H9 (cell line): ENCODE measurements at regions not wholly inside any gene's neighbourhood (a gene's known extent, or its start where the extent isn't known, plus 50 kb on each side); places are given as distances from the start of the nearest gene placed in this dataset.

ENCODE experiments used
- DNase-seq: peaks from one replicate; pipeline ENCODE4 v3.0.0-alpha.2; 2017
- H2AFZ ChIP-seq: one replicate; pipeline ENCODE4 v1.6.1; 2013; ENCODE audit warnings: mild to moderate bottlenecking, low read length, control low read depth, moderate library complexity
- H2AK5ac ChIP-seq: 2 replicates; pipeline ENCODE4 v1.6.1; 2013; ENCODE audit warnings: low read length, control low read depth, mixed read lengths; ENCODE audit not compliant: insufficient read length
- H2BK120ac ChIP-seq: one replicate; pipeline ENCODE4 v1.6.1; 2013; ENCODE audit warnings: low read depth, mild to moderate bottlenecking, low read length, control low read depth, inconsistent platforms; ENCODE audit not compliant: poor library complexity, severe bottlenecking
- H2BK12ac ChIP-seq: 2 replicates; pipeline ENCODE4 v1.6.1; 2013; ENCODE audit warnings: low read length, control low read depth, mixed read lengths, low read depth; ENCODE audit not compliant: insufficient read length
- H2BK15ac ChIP-seq: 2 replicates; pipeline ENCODE4 v1.6.1; 2013; ENCODE audit warnings: low read depth, low read length, control low read depth
- H2BK20ac ChIP-seq: one replicate; pipeline ENCODE4 v1.6.1; 2013; ENCODE audit warnings: low read depth, mild to moderate bottlenecking, low read length, control low read depth, inconsistent platforms; ENCODE audit not compliant: poor library complexity, severe bottlenecking
- H2BK5ac ChIP-seq: 2 replicates; pipeline ENCODE4 v1.6.1; 2013; ENCODE audit warnings: low read length, control low read depth, mixed read lengths; ENCODE audit not compliant: insufficient read length
- H3K14ac ChIP-seq: 2 replicates; pipeline ENCODE4 v1.6.1; 2013; ENCODE audit warnings: low read length, control low read depth; ENCODE audit not compliant: insufficient read depth
- H3K18ac ChIP-seq: 2 replicates; pipeline ENCODE4 v1.6.1; 2013; ENCODE audit warnings: low read depth, mild to moderate bottlenecking, mixed read lengths, low read length, control low read depth; ENCODE audit not compliant: insufficient read length
- H3K23ac ChIP-seq: 2 replicates; pipeline ENCODE4 v1.6.1; 2013; ENCODE audit warnings: low read length, control low read depth, mixed read lengths, low read depth; ENCODE audit not compliant: insufficient read length
- H3K23me2 ChIP-seq: 2 replicates; pipeline ENCODE4 v1.6.1; 2013; ENCODE audit warnings: low read depth, mild to moderate bottlenecking, mixed read lengths, low read length, control low read depth; ENCODE audit not compliant: insufficient read length, poor library complexity, severe bottlenecking
- H3K27ac ChIP-seq: 2 replicates; pipeline ENCODE4 v1.5.1; 2013; ENCODE audit warnings: low read length, control low read depth, mixed read lengths, low read depth; ENCODE audit not compliant: insufficient read length
- H3K27me3 ChIP-seq: 2 replicates; pipeline ENCODE4 v1.6.1; 2013; ENCODE audit warnings: low read length, control low read depth, inconsistent platforms; ENCODE audit not compliant: insufficient read depth
- H3K4ac ChIP-seq: 2 replicates; pipeline ENCODE4 v1.6.1; 2013; ENCODE audit warnings: low read depth, mild to moderate bottlenecking, control low read depth, inconsistent platforms, low read length, moderate library complexity
- H3K4me1 ChIP-seq: 2 replicates; pipeline ENCODE4 v1.6.1; 2013; ENCODE audit warnings: low read length, control low read depth, inconsistent platforms; ENCODE audit not compliant: insufficient read depth
- H3K4me2 ChIP-seq: 2 replicates; pipeline ENCODE4 v1.6.1; 2013; ENCODE audit warnings: low read length, control low read depth, mixed read lengths; ENCODE audit not compliant: insufficient read length, insufficient read depth
- H3K56ac ChIP-seq: 2 replicates; pipeline ENCODE4 v1.6.1; 2013; ENCODE audit warnings: low read depth, mild to moderate bottlenecking, mixed read lengths, low read length, control low read depth; ENCODE audit not compliant: insufficient read length
- H3K79me1 ChIP-seq: 2 replicates; pipeline ENCODE4 v1.6.1; 2013; ENCODE audit warnings: low read depth, mild to moderate bottlenecking, moderate library complexity, low read length, control low read depth, inconsistent platforms; ENCODE audit not compliant: insufficient read depth, poor library complexity, severe bottlenecking
- H3K79me2 ChIP-seq: 2 replicates; pipeline ENCODE4 v1.6.1; 2013; ENCODE audit warnings: low read length, control low read depth, inconsistent platforms; ENCODE audit not compliant: insufficient read depth
- H3K9ac ChIP-seq: 2 replicates; pipeline ENCODE4 v1.6.1; 2013; ENCODE audit warnings: low read length, control low read depth, mixed read lengths; ENCODE audit not compliant: insufficient read length; ENCODE audit errors: extremely low read depth
- H3K9me3 ChIP-seq: one replicate; pipeline ENCODE4 v1.6.1; 2013; ENCODE audit warnings: low read depth, low read length, inconsistent platforms; ENCODE audit not compliant: control insufficient read depth
- H3T11ph ChIP-seq: one replicate; pipeline ENCODE4 v1.6.1; 2013; ENCODE audit warnings: mild to moderate bottlenecking, low read length, control low read depth, inconsistent platforms
- H4K20me1 ChIP-seq: one replicate; pipeline ENCODE4 v1.6.1; 2013; ENCODE audit not compliant: control insufficient read depth, insufficient read length, insufficient read depth
- H4K5ac ChIP-seq: 2 replicates; pipeline ENCODE4 v1.6.1; 2013; ENCODE audit warnings: low read depth, mild to moderate bottlenecking, mixed read lengths, low read length, control low read depth; ENCODE audit not compliant: insufficient read length
- H4K8ac ChIP-seq: replicated peaks from 2 replicates; pipeline ENCODE4 v1.6.1; 2013; ENCODE audit warnings: low read length, control low read depth, mixed read lengths, low read depth; ENCODE audit not compliant: insufficient read length
- H4K91ac ChIP-seq: 2 replicates; pipeline ENCODE4 v1.6.1; 2013; ENCODE audit warnings: low read depth, mild to moderate bottlenecking, moderate library complexity, mixed read lengths, low read length, control low read depth; ENCODE audit not compliant: insufficient read length
- H3K27ac Mint-ChIP-seq, 3 experiments: 2 replicates in 2 of 3; 3 replicates in 1 of 3; pipeline ENCODE4 v1.8.0; 2020 to 2021; ENCODE audit warnings: mixed read lengths in 3 of 3, mild to moderate bottlenecking in 1 of 3, moderate library complexity in 1 of 3
- H3K27me3 Mint-ChIP-seq: 2 replicates; pipeline ENCODE4 v1.8.0; 2021; ENCODE audit warnings: low read depth, mild to moderate bottlenecking, moderate library complexity, mixed read lengths
- H3K36me3 Mint-ChIP-seq, 3 experiments: 2 replicates in 2 of 3; 3 replicates in 1 of 3; pipeline ENCODE4 v1.8.0; 2020 to 2021; ENCODE audit warnings: low read depth in 3 of 3, mixed read lengths in 3 of 3; ENCODE audit not compliant: insufficient read depth in 1 of 3
- H3K4me1 Mint-ChIP-seq, 2 experiments: 2 replicates each; pipeline ENCODE4 v1.8.0; 2020; ENCODE audit warnings: mixed read lengths in 2 of 2
- H3K4me3 Mint-ChIP-seq, 2 experiments: 2 replicates in 1 of 2; 3 replicates in 1 of 2; pipeline ENCODE4 v1.8.0; 2020 to 2021; ENCODE audit warnings: mild to moderate bottlenecking in 2 of 2, mixed read lengths in 2 of 2, moderate library complexity in 1 of 2
- H3K9me3 Mint-ChIP-seq, 2 experiments: 2 replicates in 1 of 2; 3 replicates in 1 of 2; pipeline ENCODE4 v1.8.0; 2020; ENCODE audit warnings: mild to moderate bottlenecking in 2 of 2, mixed read lengths in 2 of 2, moderate library complexity in 1 of 2
- CTCF ChIP-seq: fragments of 200-600 bp; sonication (generic); conservative IDR thresholded peaks from 3 replicates; pipeline ENCODE4 v1.8.0; 2021; ENCODE audit warnings: antibody characterized with exemption, mild to moderate bottlenecking
- WGBS: extraction: QIAGEN DNeasy Blood & Tissue Kit; methylation state at CpG from one replicate; pipeline ENCODE4 v1.1.7; 2013; ENCODE audit warnings: missing lambda C conversion rate, low lambda C conversion rate, mixed read lengths; ENCODE audit not compliant: insufficient read length; ENCODE audit errors: extremely low coverage; 5-methylcytosine and 5-hydroxymethylcytosine counted together

GRCh38 chr4:118587116-118587831, 97.9 kb upstream of the METTL14 start:
- peaks cover 1% of the 10 kb centered on the region for H3K27me3 Mint-ChIP-seq
- Histone ChIP-seq H2BK5ac (no peak overlapping the region), H3K23ac (no peak overlapping the region), H4K20me1 (no peaks in the 10 kb centered on the region), H2BK120ac (no peak overlapping the region), H4K5ac (no peak overlapping the region), H3T11ph (no peak overlapping the region), H2AFZ (no peak overlapping the region), H3K56ac (no peak overlapping the region), H3K27me3 (no peaks in the 10 kb centered on the region), H2BK15ac (no peak overlapping the region), H3K14ac (no peak overlapping the region), H3K27ac (no peak overlapping the region), H3K9ac (no peak overlapping the region), H3K79me1 (no peaks in the 10 kb centered on the region), H4K91ac (no peak overlapping the region), H3K79me2 (no peaks in the 10 kb centered on the region), H3K23me2 (no peaks in the 10 kb centered on the region), H3K4me2 (no peak overlapping the region), H3K4me1 (no peaks in the 10 kb centered on the region), H3K4ac (no peak overlapping the region), H2BK12ac (no peak overlapping the region), H3K18ac (no peak overlapping the region), H2AK5ac (no peak overlapping the region), H4K8ac (no peak overlapping the region), H2BK20ac (no peak overlapping the region), H3K9me3 (no peaks in the 10 kb centered on the region)
- no peaks in the 10 kb centered on the region; a peak in 1 of 7 replicates for H3K36me3 Mint-ChIP-seq
- no peak for DNase-seq
- H3K9me3 Mint-ChIP-seq, result no peaks in the 10 kb centered on the region; a peak in 1 of 5 replicates
- no peak overlapping the region for H3K27ac Mint-ChIP-seq
- H3K4me1 Mint-ChIP-seq, result peaks cover 18 to 20% of the 10 kb centered on the region in 2 experiments
- no peak overlapping the region for H3K4me3 Mint-ChIP-seq
- WGBS, result no CpG with 5 or more reads among the region's 9 CpGs
- TF ChIP-seq CTCF, result no peak
